PFSK-1 (cell line): ENCODE measurements at regions not wholly inside any gene's neighbourhood (a gene's known extent, or its start where the extent isn't known, plus 50 kb on each side); places are given as distances from the start of the nearest gene placed in this dataset.

Source experiments
- FOXP2 ChIP-seq: optimal IDR thresholded peaks from 2 replicates; pipeline ENCODE3; 2011; ENCODE audit warnings: borderline replicate concordance, control low read depth, inconsistent platforms; ENCODE audit not compliant: insufficient read depth; ENCODE audit errors: extremely low read length, extremely low read depth
- POLR2AphosphoS5 ChIP-seq: IDR thresholded peaks from 2 replicates; pipeline ENCODE4 v1.6.1; 2012; ENCODE audit warnings: low read depth, mild to moderate bottlenecking, control low read depth, low read length, moderate library complexity
- REST ChIP-seq, 2 experiments: IDR thresholded peaks; 2 replicates each; pipeline versions ENCODE4 v1.6.1 to v1.8.0; 2011 to 2012; ENCODE audit warnings: low read depth in 2 of 2, low read length in 2 of 2, control low read depth in 1 of 2, inconsistent platforms in 1 of 2, mild to moderate bottlenecking in 1 of 2, moderate library complexity in 1 of 2; ENCODE audit not compliant: insufficient read depth in 1 of 2
- SIN3A ChIP-seq: IDR thresholded peaks from 2 replicates; pipeline ENCODE4 v1.6.1; 2012; ENCODE audit warnings: mild to moderate bottlenecking, low read length, moderate library complexity, borderline replicate concordance; ENCODE audit not compliant: insufficient read depth
- TAF1 ChIP-seq: IDR thresholded peaks from 2 replicates; pipeline ENCODE4 v1.6.1; 2012; ENCODE audit warnings: low read length, control low read depth, borderline replicate concordance; ENCODE audit not compliant: insufficient read depth

GRCh38 chr6:144853603-144854002 lies 568.5 kb downstream of the UTRN start:
- no peak for TF ChIP-seq REST (IDR thresholded peaks at IDR 0.05; ENCODE audit: insufficient read depth in 1 of 2, low read depth in 2 of 2, low read length in 2 of 2)
- no peak for TF ChIP-seq SIN3A
- no peak for TF ChIP-seq POLR2AphosphoS5
- TF ChIP-seq TAF1: no peak
- no peak for TF ChIP-seq FOXP2

- TF ChIP-seq POLR2AphosphoS5: no peak
- TF ChIP-seq REST (IDR thresholded peaks at IDR 0.05; ENCODE audit: insufficient read depth in 1 of 2, low read depth in 2 of 2, low read length in 2 of 2): no peak
- no peak for TF ChIP-seq FOXP2
- no peak for TF ChIP-seq SIN3A
- no peak for TF ChIP-seq TAF1
Observed at GRCh38 chr6:144854654-144855053, 569.5 kb downstream of the UTRN start.

- TF ChIP-seq FOXP2 (no peak), TAF1 (no peak), POLR2AphosphoS5 (no peak), SIN3A (no peak), REST (IDR thresholded peaks at IDR 0.05; ENCODE audit: insufficient read depth in 1 of 2, low read depth in 2 of 2, low read length in 2 of 2) (no peak)
Observed at GRCh38 chr6:144855375-144855774, 570.2 kb downstream of the UTRN start.

- TF ChIP-seq POLR2AphosphoS5 (no peak), SIN3A (no peak), REST (IDR thresholded peaks at IDR 0.05; ENCODE audit: insufficient read depth in 1 of 2, low read depth in 2 of 2, low read length in 2 of 2) (no peak), FOXP2 (no peak), TAF1 (no peak)
Observed at GRCh38 chr6:144855812-144856531, 570.8 kb downstream of the UTRN start.

- TF ChIP-seq FOXP2 (no peak), SIN3A (no peak), POLR2AphosphoS5 (no peak), TAF1 (no peak), REST (IDR thresholded peaks at IDR 0.05; ENCODE audit: insufficient read depth in 1 of 2, low read depth in 2 of 2, low read length in 2 of 2) (no peak)
Observed at GRCh38 chr6:144856622-144857021, 571.5 kb downstream of the UTRN start.
